Fibroblast of skin of abdomen (primary cell): ENCODE measurements at regions not wholly inside any gene's neighbourhood (a gene's known extent, or its start where the extent isn't known, plus 50 kb on each side); places are given as distances from the start of the nearest gene placed in this dataset.

Experiments used
- DNase-seq: peaks from one replicate; pipeline ENCODE4 v3.0.0-alpha.2; 2013

- DNase-seq, result no peak
Observed at GRCh38 chr6:93515736-93516135, 96.4 kb upstream of the EPHA7 start.

- DNase-seq, result no peak
Observed at GRCh38 chr6:93498713-93499112, 79.4 kb upstream of the EPHA7 start.

- DNase-seq, result no peak
Observed at GRCh38 chr6:93496548-93496947, 77.2 kb upstream of the EPHA7 start.

GRCh38 chr6:93494057-93494456 lies 74.7 kb upstream of the EPHA7 start:
- DNase-seq, result no peak

GRCh38 chr6:93474733-93475179 lies 55.4 kb upstream of the EPHA7 start:
- DNase-seq, result no peak

- DNase-seq, result no peak
Observed at GRCh38 chr6:93471281-93471680, 51.9 kb upstream of the EPHA7 start.
